ENCODE measurements at regions not wholly inside any gene's neighbourhood (a gene's known extent, or its start where the extent isn't known, plus 50 kb on each side); places are given as distances from the start of the nearest gene placed in this dataset.

- Mint-ChIP-seq H3K27ac (ENCODE audit: unreplicated experiment) (no peak overlapping the region), H3K9me3 (ENCODE audit: unreplicated experiment) (no peaks in the 10 kb centered on the region), H3K36me3 (ENCODE audit: unreplicated experiment) (no peaks in the 10 kb centered on the region), H3K4me1 (ENCODE audit: low read depth, unreplicated experiment) (no peaks in the 10 kb centered on the region), H3K4me3 (ENCODE audit: unreplicated experiment) (no peak overlapping the region), H3K27me3 (ENCODE audit: unreplicated experiment) (no peaks in the 10 kb centered on the region)
- no peak for DNase-seq
- TF ChIP-seq CTCF (IDR thresholded peaks at IDR 0.05; ENCODE audit: partially characterized antibody, unreplicated experiment) = no peak
Measured at GRCh38 chr6:92840246-92840930, 579.0 kb downstream of the EPHA7 start.

GRCh38 chr6:92828788-92829187, 590.6 kb downstream of the EPHA7 start:
- no peak overlapping the region for H3K27ac Mint-ChIP-seq (ENCODE audit: unreplicated experiment)
- peaks cover 8% of the 10 kb centered on the region for H3K36me3 Mint-ChIP-seq (ENCODE audit: unreplicated experiment)
- H3K27me3 Mint-ChIP-seq (ENCODE audit: unreplicated experiment) = no peaks in the 10 kb centered on the region
- no peak for DNase-seq
- no peaks in the 10 kb centered on the region for H3K4me1 Mint-ChIP-seq (ENCODE audit: low read depth, unreplicated experiment)
- peaks cover 2% of the 10 kb centered on the region for H3K9me3 Mint-ChIP-seq (ENCODE audit: unreplicated experiment)
- H3K4me3 Mint-ChIP-seq (ENCODE audit: unreplicated experiment) = no peak overlapping the region
- no peak for TF ChIP-seq CTCF (IDR thresholded peaks at IDR 0.05; ENCODE audit: partially characterized antibody, unreplicated experiment)

- no peak overlapping the region for H3K4me3 Mint-ChIP-seq (ENCODE audit: unreplicated experiment)
- DNase-seq = no peak
- H3K36me3 Mint-ChIP-seq (ENCODE audit: unreplicated experiment) = peaks cover 8% of the 10 kb centered on the region
- no peaks in the 10 kb centered on the region for H3K4me1 Mint-ChIP-seq (ENCODE audit: low read depth, unreplicated experiment)
- no peak overlapping the region for H3K27ac Mint-ChIP-seq (ENCODE audit: unreplicated experiment)
- H3K9me3 Mint-ChIP-seq (ENCODE audit: unreplicated experiment) = peaks cover 2% of the 10 kb centered on the region
- no peaks in the 10 kb centered on the region for H3K27me3 Mint-ChIP-seq (ENCODE audit: unreplicated experiment)
- no peak for TF ChIP-seq CTCF (IDR thresholded peaks at IDR 0.05; ENCODE audit: partially characterized antibody, unreplicated experiment)
Measured at GRCh38 chr6:92827104-92827503, 592.3 kb downstream of the EPHA7 start.

- Mint-ChIP-seq H3K4me1 (ENCODE audit: low read depth, unreplicated experiment) (no peaks in the 10 kb centered on the region), H3K9me3 (ENCODE audit: unreplicated experiment) (peaks cover 2% of the 10 kb centered on the region), H3K27ac (ENCODE audit: unreplicated experiment) (no peak overlapping the region), H3K27me3 (ENCODE audit: unreplicated experiment) (no peaks in the 10 kb centered on the region), H3K36me3 (ENCODE audit: unreplicated experiment) (peaks cover 8% of the 10 kb centered on the region), H3K4me3 (ENCODE audit: unreplicated experiment) (no peak overlapping the region)
- DNase-seq = no peak
- TF ChIP-seq CTCF (IDR thresholded peaks at IDR 0.05; ENCODE audit: partially characterized antibody, unreplicated experiment) = no peak
Measured at GRCh38 chr6:92826633-92827032, 592.7 kb downstream of the EPHA7 start.

GRCh38 chr6:92822222-92822621, 597.1 kb downstream of the EPHA7 start:
- Mint-ChIP-seq H3K4me1 (ENCODE audit: low read depth, unreplicated experiment) (no peaks in the 10 kb centered on the region), H3K27me3 (ENCODE audit: unreplicated experiment) (no peaks in the 10 kb centered on the region), H3K27ac (ENCODE audit: unreplicated experiment) (no peak overlapping the region), H3K36me3 (ENCODE audit: unreplicated experiment) (peaks cover 8% of the 10 kb centered on the region), H3K4me3 (ENCODE audit: unreplicated experiment) (no peak overlapping the region), H3K9me3 (ENCODE audit: unreplicated experiment) (no peaks in the 10 kb centered on the region)
- no peak for DNase-seq
- no peak for TF ChIP-seq CTCF (IDR thresholded peaks at IDR 0.05; ENCODE audit: partially characterized antibody, unreplicated experiment)

Measured in glutamatergic neuron (in vitro differentiated cells).